IMR-90 (cell line): ENCODE measurements at regions not wholly inside any gene's neighbourhood (a gene's known extent, or its start where the extent isn't known, plus 50 kb on each side); places are given as distances from the start of the nearest gene placed in this dataset.

ENCODE experiments used
- ATAC-seq: fragments of 200-7000 bp; cut with Tn5 transposase; 2 replicates; pipeline ENCODE4 v1.9.1; 2020; ENCODE audit warnings: low read depth, mild to moderate bottlenecking, moderate library complexity
- BruUV-seq: library from RNA; stranded (reverse); fragments of 400-500 nt; replicated peaks from 2 replicates; lab custom pipeline; 2021; lab: Mats Ljungman, UMichigan
- CTCF ChIA-PET: fragments of 300-600 bp; formaldehyde crosslinking; extraction: SDS; loops from one replicate; lab custom pipeline; 2021; ENCODE audit warnings: antibody characterized with exemption; lab: Yijun Ruan, JAX
- POLR2A ChIA-PET: fragments of 300-600 bp; sonication (Branson Sonifier 250); formaldehyde crosslinking; loops from one replicate; lab custom pipeline; 2022; ENCODE audit warnings: antibody characterized with exemption; ENCODE audit not compliant: unreplicated experiment; lab: Charles Lee
- DNase-seq: peaks from one replicate; pipeline ENCODE4 v3.0.0; 2013
- H2AFZ ChIP-seq: replicated peaks from 2 replicates; pipeline ENCODE3; 2013; ENCODE audit warnings: low read length, mild to moderate bottlenecking; ENCODE audit not compliant: poor library complexity
- H2AK5ac ChIP-seq: 2 replicates; pipeline ENCODE4 v1.6.1; 2013; ENCODE audit warnings: low read depth, low read length, inconsistent platforms
- H2AK9ac ChIP-seq: replicated peaks from 2 replicates; pipeline ENCODE3; 2013; ENCODE audit warnings: mild to moderate bottlenecking, low read depth, low read length, moderate library complexity; ENCODE audit not compliant: poor library complexity
- H2BK120ac ChIP-seq: 2 replicates; pipeline ENCODE4 v1.6.1; 2013; ENCODE audit warnings: low read depth, low read length, inconsistent platforms
- H2BK15ac ChIP-seq: 3 replicates; pipeline ENCODE4 v1.6.1; 2013; ENCODE audit warnings: low read depth, low read length, inconsistent platforms
- H2BK20ac ChIP-seq: 2 replicates; pipeline ENCODE4 v1.6.1; 2013; ENCODE audit warnings: low read depth, mild to moderate bottlenecking, inconsistent platforms, low read length, moderate library complexity
- H2BK5ac ChIP-seq: 2 replicates; pipeline ENCODE4 v1.6.1; 2013; ENCODE audit warnings: mild to moderate bottlenecking, low read depth, low read length, inconsistent platforms; ENCODE audit not compliant: poor library complexity, severe bottlenecking
- H3K14ac ChIP-seq: replicated peaks from 2 replicates; pipeline ENCODE4 v1.6.1; 2013; ENCODE audit warnings: low read depth, low read length, inconsistent platforms
- H3K18ac ChIP-seq: 2 replicates; pipeline ENCODE4 v1.6.1; 2013; ENCODE audit warnings: low read depth, low read length, control low read depth
- H3K23ac ChIP-seq: 2 replicates; pipeline ENCODE4 v1.6.1; 2013; ENCODE audit warnings: low read depth, low read length, inconsistent platforms
- H3K27ac ChIP-seq: 2 replicates; pipeline ENCODE4 v1.5.1; 2013; ENCODE audit warnings: mild to moderate bottlenecking, control low read depth, low read length; ENCODE audit not compliant: insufficient read depth
- H3K27me3 ChIP-seq: 2 replicates; pipeline ENCODE4 v1.6.1; 2013; ENCODE audit warnings: low read length; ENCODE audit not compliant: control insufficient read depth, insufficient read depth
- H3K36me3 ChIP-seq: 2 replicates; pipeline ENCODE4 v1.6.1; 2013; ENCODE audit warnings: low read length, mixed read lengths; ENCODE audit not compliant: control insufficient read depth, insufficient read depth
- H3K4ac ChIP-seq: 2 replicates; pipeline ENCODE4 v1.6.1; 2013; ENCODE audit warnings: low read depth, low read length, inconsistent platforms
- H3K4me1 ChIP-seq: 2 replicates; pipeline ENCODE4 v1.6.1; 2013; ENCODE audit warnings: low read length, mixed read lengths; ENCODE audit not compliant: control insufficient read depth, insufficient read depth
- H3K4me2 ChIP-seq: 2 replicates; pipeline ENCODE4 v1.6.1; 2013; ENCODE audit warnings: low read depth, mild to moderate bottlenecking, control low read depth, low read length, moderate library complexity
- H3K4me3 ChIP-seq: 2 replicates; pipeline ENCODE4 v1.5.1; 2013; ENCODE audit warnings: low read depth, mild to moderate bottlenecking, control low read depth, low read length, moderate library complexity; ENCODE audit not compliant: insufficient read depth
- H3K56ac ChIP-seq: 2 replicates; pipeline ENCODE4 v1.6.1; 2013; ENCODE audit warnings: low read length, inconsistent platforms; ENCODE audit not compliant: insufficient read depth; ENCODE audit errors: extremely low read depth
- H3K79me1 ChIP-seq, 2 experiments: 2 replicates each; pipeline ENCODE4 v1.6.1; 2013; ENCODE audit warnings: low read length in 2 of 2, inconsistent platforms in 1 of 2, low read depth in 1 of 2
- H3K9ac ChIP-seq: 2 replicates; pipeline ENCODE4 v1.6.1; 2013; ENCODE audit warnings: low read depth, low read length, control low read depth
- H3K9me1 ChIP-seq: 2 replicates; pipeline ENCODE4 v1.6.1; 2013; ENCODE audit warnings: low read length, inconsistent platforms; ENCODE audit not compliant: insufficient read depth
- H3K9me3 ChIP-seq: 2 replicates; pipeline ENCODE4 v1.6.1; 2013; ENCODE audit warnings: low read length; ENCODE audit not compliant: control insufficient read depth, insufficient read depth
- H4K20me1 ChIP-seq: 2 replicates; pipeline ENCODE4 v1.6.1; 2013; ENCODE audit warnings: low read length, inconsistent platforms; ENCODE audit not compliant: insufficient read depth
- H4K5ac ChIP-seq: 2 replicates; pipeline ENCODE4 v1.6.1; 2013; ENCODE audit warnings: mild to moderate bottlenecking, low read depth, low read length, control low read depth
- H4K8ac ChIP-seq, 2 experiments: 2 replicates each; pipeline ENCODE4 v1.6.1; 2013; ENCODE audit warnings: low read depth in 2 of 2, low read length in 2 of 2, control low read depth in 1 of 2, inconsistent platforms in 1 of 2
- H4K91ac ChIP-seq: 2 replicates; pipeline ENCODE4 v1.6.1; 2013; ENCODE audit warnings: low read depth, low read length, inconsistent platforms; ENCODE audit not compliant: insufficient read depth
- CEBPB ChIP-seq: IDR thresholded peaks from 2 replicates; pipeline ENCODE4 v1.6.1; 2012; ENCODE audit warnings: low read depth, low read length, improper control_type of control experiment
- CHD1 ChIP-seq: IDR thresholded peaks from 2 replicates; pipeline ENCODE4 v1.6.1; 2012; ENCODE audit warnings: low read depth, low read length, improper control_type of control experiment
- CTCF ChIP-seq: conservative IDR thresholded peaks from 2 replicates; pipeline ENCODE4 v1.5.1; 2012; ENCODE audit warnings: mild to moderate bottlenecking, low read depth, low read length, improper control_type of control experiment
- ELK1 ChIP-seq: fragments of 150-350 bp; IDR thresholded peaks from 2 replicates; pipeline ENCODE4 v1.6.1; 2016; ENCODE audit warnings: low read depth, mild to moderate bottlenecking, low read length, moderate library complexity, borderline replicate concordance
- FOS ChIP-seq: fragments of 150-350 bp; IDR thresholded peaks from 2 replicates; pipeline ENCODE4 v1.6.1; 2016; ENCODE audit warnings: low read depth, low read length
- MAFK ChIP-seq: IDR thresholded peaks from 2 replicates; pipeline ENCODE4 v1.6.1; 2012; ENCODE audit warnings: low read depth, low read length, improper control_type of control experiment
- MAZ ChIP-seq: IDR thresholded peaks from 2 replicates; pipeline ENCODE4 v1.6.1; 2012; ENCODE audit warnings: low read depth, mild to moderate bottlenecking, low read length, improper control_type of control experiment, moderate library complexity, borderline replicate concordance
- MXI1 ChIP-seq: IDR thresholded peaks from 2 replicates; pipeline ENCODE4 v1.6.1; 2012; ENCODE audit warnings: low read depth, mild to moderate bottlenecking, low read length, moderate library complexity, borderline replicate concordance
- NFE2L2 ChIP-seq: fragments of 150-350 bp; IDR thresholded peaks from 2 replicates; pipeline ENCODE4 v1.6.1; 2016; ENCODE audit warnings: low read depth, mild to moderate bottlenecking, low read length
- POLR2A ChIP-seq: IDR thresholded peaks from 2 replicates; pipeline ENCODE4 v1.6.1; 2012; ENCODE audit warnings: mild to moderate bottlenecking, low read depth, low read length
- RAD21 ChIP-seq: IDR thresholded peaks from 2 replicates; pipeline ENCODE4 v1.6.1; 2012; ENCODE audit warnings: low read length, improper control_type of control experiment
- RCOR1 ChIP-seq: IDR thresholded peaks from 2 replicates; pipeline ENCODE4 v1.6.1; 2012; ENCODE audit warnings: mild to moderate bottlenecking, low read length, improper control_type of control experiment; ENCODE audit not compliant: insufficient replicate concordance
- SMC3 ChIP-seq: fragments of 150-350 bp; IDR thresholded peaks from 2 replicates; pipeline ENCODE4 v1.6.1; 2016; ENCODE audit warnings: low read depth, mild to moderate bottlenecking, antibody characterized with exemption, low read length, moderate library complexity
- USF2 ChIP-seq: fragments of 150-350 bp; IDR thresholded peaks from 2 replicates; pipeline ENCODE4 v1.6.1; 2017; ENCODE audit warnings: mild to moderate bottlenecking, antibody characterized with exemption, low read length, low read depth
- dilution Hi-C: fragments of 300-500 bp; cut with HindIII; formaldehyde crosslinking; loops from one replicate; pipeline ENCODE4 v1.14.3; 2018; ENCODE audit warnings: low sequenced_read_pairs; ENCODE audit not compliant: unreplicated experiment
- in situ Hi-C: fragments of 300-500 bp; cut with MboI; formaldehyde crosslinking; loops from 3 replicates; pipeline ENCODE4 v1.14.3; 2019; ENCODE audit warnings: low sequenced_read_pairs, inconsistent platforms, mixed read lengths
- intact Hi-C: fragments of 100-400 bp; cut with micrococcal nuclease; formaldehyde crosslinking; loops from 2 replicates; pipeline ENCODE4 v1.10.0; 2022

DNA sequence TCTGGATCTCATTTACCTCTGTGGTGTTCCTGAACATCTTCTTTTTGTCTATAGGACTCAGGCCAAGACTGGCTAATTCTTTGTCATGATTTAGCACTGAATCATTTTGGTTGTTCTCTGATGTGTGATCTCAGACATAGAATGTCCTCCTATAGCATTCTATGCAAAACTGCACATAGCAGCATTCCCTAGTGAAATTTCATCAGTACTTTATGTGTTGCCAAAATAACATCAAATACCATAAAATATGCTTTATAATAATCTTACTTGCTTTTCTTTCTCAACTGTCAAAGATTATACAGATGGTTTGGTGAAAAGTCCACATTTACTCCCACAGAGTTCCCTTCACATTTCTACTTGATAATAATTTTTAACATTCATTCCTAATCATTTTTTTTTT is 115.7 kb upstream of the MPDZ start:
- in situ Hi-C loops (no loop called here), dilution Hi-C loops (no loop called here), intact Hi-C loops (no loop called here)
- DNase-seq (no peak), ATAC-seq (no peak)
- Histone ChIP-seq H3K4ac (no peak overlapping the region), H3K27ac (no peak overlapping the region), H2BK120ac (no peak overlapping the region), H4K20me1 (no peaks in the 10 kb centered on the region), H3K23ac (no peak overlapping the region), H4K5ac (no peak overlapping the region), H3K18ac (no peak overlapping the region), H4K8ac (no peak overlapping the region), H3K9ac (no peak overlapping the region), H3K9me3 (no peaks in the 10 kb centered on the region), H3K9me1 (no peaks in the 10 kb centered on the region), H3K56ac (no peak overlapping the region), H3K27me3 (no peaks in the 10 kb centered on the region), H3K4me1 (no peaks in the 10 kb centered on the region), H3K4me2 (no peak overlapping the region), H2BK20ac (no peak overlapping the region), H2AK5ac (no peak overlapping the region), H2BK15ac (no peak overlapping the region), H3K14ac (no peak overlapping the region), H3K79me1 (no peaks in the 10 kb centered on the region), H2AFZ (no peak overlapping the region), H2BK5ac (no peak overlapping the region), H3K4me3 (no peak overlapping the region), H2AK9ac (no peak overlapping the region), H4K91ac (no peak overlapping the region), H3K36me3 (no peaks in the 10 kb centered on the region)
- POLR2A ChIA-PET: no interaction called here
- TF ChIP-seq USF2 (no peak), MAZ (no peak), CEBPB (no peak), RAD21 (no peak), FOS (no peak), POLR2A (no peak), CHD1 (no peak), CTCF (no peak), RCOR1 (no peak), ELK1 (no peak), MXI1 (no peak), NFE2L2 (no peak), SMC3 (no peak), MAFK (no peak)
- CTCF ChIA-PET: no interaction called here
- no TSS peak for BruUV-seq
